ENCODE measurements at regions not wholly inside any gene's neighbourhood (a gene's known extent, or its start where the extent isn't known, plus 50 kb on each side); places are given as distances from the start of the nearest gene placed in this dataset.

DNA sequence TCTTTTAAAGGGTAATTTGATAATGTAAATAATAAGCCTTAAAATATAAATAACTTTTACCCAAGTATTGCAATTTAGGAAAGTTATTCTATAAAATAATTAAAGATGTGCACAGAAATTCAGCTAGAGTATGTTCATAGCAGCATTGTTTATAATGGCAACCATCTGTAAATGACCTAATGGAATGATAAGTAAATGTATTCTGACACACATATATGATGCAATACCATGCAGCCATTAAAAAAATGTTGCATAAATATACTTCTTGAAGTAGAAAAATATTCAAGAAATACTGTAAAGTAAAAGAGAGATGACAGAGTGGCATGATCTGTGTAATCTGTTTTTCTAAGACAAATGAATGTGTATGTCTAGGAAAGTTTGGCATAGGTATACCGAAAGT is 545.7 kb downstream of the ZEB2 start:
- Histone ChIP-seq H3K9me3 (replicated peaks in 1 of 2; ENCODE audit: control insufficient read depth in 1 of 2, insufficient read depth in 1 of 2, low read length in 2 of 2) (no peaks in the 10 kb centered on the region), H3K4me2 (replicated peaks; ENCODE audit: extremely low read depth, low read length, poor library complexity, severe bottlenecking) (no peak overlapping the region), H3K27ac (ENCODE audit: low read depth in 1 of 2, low read length in 2 of 2) (no peak overlapping the region), H3K36me3 (replicated peaks in 1 of 2; ENCODE audit: control insufficient read depth in 1 of 2, insufficient read depth in 2 of 2, low read length in 2 of 2) (no peaks in the 10 kb centered on the region), H3K4me3 (replicated peaks in 1 of 3; ENCODE audit: low read depth in 2 of 3, low read length in 3 of 3) (no peak overlapping the region), H3K9ac (ENCODE audit: insufficient read depth, low read length, poor library complexity, severe bottlenecking) (no peak overlapping the region), H3K27me3 (ENCODE audit: control insufficient read depth in 2 of 2, insufficient read depth in 2 of 2, low read length in 2 of 2) (no peaks in the 10 kb centered on the region), H3K4me1 (ENCODE audit: control insufficient read depth in 1 of 2, insufficient read depth in 2 of 2, low read length in 2 of 2) (no peaks in the 10 kb centered on the region), H3K79me2 (ENCODE audit: insufficient read depth, low read length) (no peaks in the 10 kb centered on the region), H4K20me1 (ENCODE audit: insufficient read depth, low read length) (no peaks in the 10 kb centered on the region), H2AFZ (ENCODE audit: insufficient read depth, low read depth, low read length, poor library complexity, severe bottlenecking) (no peak overlapping the region)
- no peak overlapping the region for H3K4me3 Mint-ChIP-seq
- TF ChIP-seq, protein P1, sequence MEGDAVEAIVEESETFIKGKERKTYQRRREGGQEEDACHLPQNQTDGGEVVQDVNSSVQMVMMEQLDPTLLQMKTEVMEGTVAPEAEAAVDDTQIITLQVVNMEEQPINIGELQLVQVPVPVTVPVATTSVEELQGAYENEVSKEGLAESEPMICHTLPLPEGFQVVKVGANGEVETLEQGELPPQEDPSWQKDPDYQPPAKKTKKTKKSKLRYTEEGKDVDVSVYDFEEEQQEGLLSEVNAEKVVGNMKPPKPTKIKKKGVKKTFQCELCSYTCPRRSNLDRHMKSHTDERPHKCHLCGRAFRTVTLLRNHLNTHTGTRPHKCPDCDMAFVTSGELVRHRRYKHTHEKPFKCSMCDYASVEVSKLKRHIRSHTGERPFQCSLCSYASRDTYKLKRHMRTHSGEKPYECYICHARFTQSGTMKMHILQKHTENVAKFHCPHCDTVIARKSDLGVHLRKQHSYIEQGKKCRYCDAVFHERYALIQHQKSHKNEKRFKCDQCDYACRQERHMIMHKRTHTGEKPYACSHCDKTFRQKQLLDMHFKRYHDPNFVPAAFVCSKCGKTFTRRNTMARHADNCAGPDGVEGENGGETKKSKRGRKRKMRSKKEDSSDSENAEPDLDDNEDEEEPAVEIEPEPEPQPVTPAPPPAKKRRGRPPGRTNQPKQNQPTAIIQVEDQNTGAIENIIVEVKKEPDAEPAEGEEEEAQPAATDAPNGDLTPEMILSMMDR (IDR thresholded peaks at IDR 0.05) = no peak
- no peak for DNase-seq
- H3K36me3 Mint-ChIP-seq = no peaks in the 10 kb centered on the region
- peaks cover 0 to 3% (median 0%) of the 10 kb centered on the region in 7 donors for H3K9me3 Mint-ChIP-seq
- no peak overlapping the region for H3K27ac Mint-ChIP-seq
- intact Hi-C loops (cut with micrococcal nuclease) = no loop called here
- no peaks in the 10 kb centered on the region for H3K4me1 Mint-ChIP-seq
- no CpG with 5 or more reads among the region's 1 CpG for WGBS (ENCODE audit: insufficient coverage)
- H3K27me3 Mint-ChIP-seq (ENCODE audit: low read depth in 3 of 3) = no peaks in the 10 kb centered on the region

DNA sequence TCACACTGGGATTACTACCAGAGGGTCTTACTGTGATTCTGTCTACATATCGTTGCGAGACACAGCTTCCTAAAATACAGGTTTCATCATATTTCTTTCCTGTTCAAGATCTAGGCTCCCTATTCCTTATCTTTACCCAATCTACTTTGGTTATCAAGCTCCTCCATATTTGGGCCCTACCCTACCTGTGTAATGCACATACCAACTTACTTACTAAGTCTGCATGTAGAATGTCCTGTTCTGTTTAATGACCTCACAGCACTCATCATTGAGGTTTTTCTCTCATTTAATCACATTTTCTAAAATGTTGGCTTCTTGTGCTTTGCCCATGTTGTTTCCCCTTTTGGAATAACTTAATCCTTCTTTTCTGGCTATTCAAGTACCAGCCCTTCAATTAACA is 551.1 kb downstream of the ZEB2 start:
- H3K4me1 Mint-ChIP-seq = no peaks in the 10 kb centered on the region
- peaks cover 0 to 4% (median 2%) of the 10 kb centered on the region in 7 donors for H3K9me3 Mint-ChIP-seq
- H3K36me3 ChIP-seq (replicated peaks in 1 of 2; ENCODE audit: control insufficient read depth in 1 of 2, insufficient read depth in 2 of 2, low read length in 2 of 2) = no peaks in the 10 kb centered on the region
- peaks cover 0 to 1% (median 0%) of the 10 kb centered on the region in 3 donors for H3K27me3 Mint-ChIP-seq (ENCODE audit: low read depth in 3 of 3)
- no peak overlapping the region for H3K27ac ChIP-seq (ENCODE audit: low read depth in 1 of 2, low read length in 2 of 2)
- H3K27ac Mint-ChIP-seq = no peak overlapping the region
- H4K20me1 ChIP-seq (ENCODE audit: insufficient read depth, low read length) = no peaks in the 10 kb centered on the region
- H3K4me2 ChIP-seq (replicated peaks; ENCODE audit: extremely low read depth, low read length, poor library complexity, severe bottlenecking) = no peak overlapping the region
- no peak overlapping the region for H2AFZ ChIP-seq (ENCODE audit: insufficient read depth, low read depth, low read length, poor library complexity, severe bottlenecking)
- TF ChIP-seq, protein P1 (IDR thresholded peaks at IDR 0.05) = no peak
- H3K79me2 ChIP-seq (ENCODE audit: insufficient read depth, low read length) = no peaks in the 10 kb centered on the region
- no peaks in the 10 kb centered on the region for H3K27me3 ChIP-seq (ENCODE audit: control insufficient read depth in 2 of 2, insufficient read depth in 2 of 2, low read length in 2 of 2)
- intact Hi-C loops (cut with micrococcal nuclease) = no loop called here
- no peaks in the 10 kb centered on the region for H3K4me1 ChIP-seq (ENCODE audit: control insufficient read depth in 1 of 2, insufficient read depth in 2 of 2, low read length in 2 of 2)
- no peak overlapping the region for H3K4me3 Mint-ChIP-seq
- DNase-seq = no peak
- 86% methylated on average over 2 of the region's 2 CpGs for WGBS (ENCODE audit: insufficient coverage)
- no peak overlapping the region for H3K9ac ChIP-seq (ENCODE audit: insufficient read depth, low read length, poor library complexity, severe bottlenecking)
- no peaks in the 10 kb centered on the region for H3K36me3 Mint-ChIP-seq
- H3K4me3 ChIP-seq (replicated peaks in 1 of 3; ENCODE audit: low read depth in 2 of 3, low read length in 3 of 3) = no peak overlapping the region
- H3K9me3 ChIP-seq (replicated peaks in 1 of 2; ENCODE audit: control insufficient read depth in 1 of 2, insufficient read depth in 1 of 2, low read length in 2 of 2) = no peaks in the 10 kb centered on the region

All from CD14-positive monocyte (primary cell).